ENCODE measurements at regions not wholly inside any gene's neighbourhood (a gene's known extent, or its start where the extent isn't known, plus 50 kb on each side); places are given as distances from the start of the nearest gene placed in this dataset.

DNA sequence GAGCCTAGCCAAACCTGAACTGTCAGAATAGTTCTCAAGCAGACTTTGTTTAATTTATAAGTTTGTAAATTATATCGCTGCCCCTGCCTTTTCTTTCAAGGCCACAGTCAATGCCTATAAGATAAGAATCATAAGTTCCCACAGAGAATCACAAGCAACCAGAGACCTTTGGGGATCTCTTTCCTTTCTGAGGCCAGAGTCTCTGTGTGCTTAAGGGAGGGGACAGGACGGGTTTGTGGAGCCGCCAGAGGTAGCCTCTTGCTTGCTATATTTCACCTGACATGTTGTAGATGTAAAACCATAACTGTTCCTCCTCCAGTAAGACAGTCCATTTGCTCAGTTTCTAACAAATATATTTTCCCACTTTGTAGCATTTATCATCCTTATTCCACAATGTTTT, 458.8 kb downstream of the RFC3 start:
- no peak for TF ChIP-seq POLR2AphosphoS5 (IDR thresholded peaks at IDR 0.05; ENCODE audit: low read depth)
- H3K27ac ChIP-seq (replicated peaks), result no peak overlapping the region
- no peak for DNase-seq (ENCODE audit: low read depth in 1 of 2, low spot score in 1 of 2)
- H3K4me3 ChIP-seq (replicated peaks; ENCODE audit: insufficient read depth, low read length), result no peak overlapping the region
- H3K27me3 ChIP-seq (ENCODE audit: insufficient read depth, poor library complexity, severe bottlenecking), result peaks cover 3% of the 10 kb centered on the region

GRCh38 chr13:34277936-34278335, 460.0 kb downstream of the RFC3 start:
- H3K27ac ChIP-seq (replicated peaks), result no peak overlapping the region
- no peaks in the 10 kb centered on the region for H3K27me3 ChIP-seq (ENCODE audit: insufficient read depth, poor library complexity, severe bottlenecking)
- DNase-seq (ENCODE audit: low read depth in 1 of 2, low spot score in 1 of 2), result no peak
- TF ChIP-seq SPI1 (IDR thresholded peaks at IDR 0.05; ENCODE audit: borderline replicate concordance, low read depth), result no peak
- TF ChIP-seq REST (IDR thresholded peaks at IDR 0.05; ENCODE audit: insufficient replicate concordance, low read depth), result no peak
- no peak for TF ChIP-seq GABPA (IDR thresholded peaks at IDR 0.05; ENCODE audit: low read depth)
- no peak for TF ChIP-seq CTCF (IDR thresholded peaks at IDR 0.05; ENCODE audit: insufficient read depth, low read length)
- no peak for TF ChIP-seq POLR2AphosphoS5 (IDR thresholded peaks at IDR 0.05; ENCODE audit: low read depth)
- H3K4me3 ChIP-seq (replicated peaks; ENCODE audit: insufficient read depth, low read length), result no peak overlapping the region

GRCh38 chr13:34278780-34279179, 460.8 kb downstream of the RFC3 start:
- no peaks in the 10 kb centered on the region for H3K27me3 ChIP-seq (ENCODE audit: insufficient read depth, poor library complexity, severe bottlenecking)
- no peak for DNase-seq (ENCODE audit: low read depth in 1 of 2, low spot score in 1 of 2)
- TF ChIP-seq GABPA (IDR thresholded peaks at IDR 0.05; ENCODE audit: low read depth), result no peak
- TF ChIP-seq CTCF (IDR thresholded peaks at IDR 0.05; ENCODE audit: insufficient read depth, low read length), result no peak
- no peak for TF ChIP-seq REST (IDR thresholded peaks at IDR 0.05; ENCODE audit: insufficient replicate concordance, low read depth)
- no peak for TF ChIP-seq POLR2AphosphoS5 (IDR thresholded peaks at IDR 0.05; ENCODE audit: low read depth)
- no peak for TF ChIP-seq SPI1 (IDR thresholded peaks at IDR 0.05; ENCODE audit: borderline replicate concordance, low read depth)
- no peak overlapping the region for H3K4me3 ChIP-seq (replicated peaks; ENCODE audit: insufficient read depth, low read length)
- no peak overlapping the region for H3K27ac ChIP-seq (replicated peaks)

- Histone ChIP-seq H3K27me3 (ENCODE audit: insufficient read depth, poor library complexity, severe bottlenecking) (no peaks in the 10 kb centered on the region), H3K4me3 (replicated peaks; ENCODE audit: insufficient read depth, low read length) (no peak overlapping the region), H3K27ac (replicated peaks) (no peak overlapping the region)
- TF ChIP-seq REST (IDR thresholded peaks at IDR 0.05; ENCODE audit: insufficient replicate concordance, low read depth) (no peak), SPI1 (IDR thresholded peaks at IDR 0.05; ENCODE audit: borderline replicate concordance, low read depth) (no peak), GABPA (IDR thresholded peaks at IDR 0.05; ENCODE audit: low read depth) (no peak), POLR2AphosphoS5 (IDR thresholded peaks at IDR 0.05; ENCODE audit: low read depth) (no peak), CTCF (IDR thresholded peaks at IDR 0.05; ENCODE audit: insufficient read depth, low read length) (no peak)
- DNase-seq (ENCODE audit: low read depth in 1 of 2, low spot score in 1 of 2), result no peak
Measured at GRCh38 chr13:34290661-34291060, 472.7 kb downstream of the RFC3 start.

All from HL-60 (cell line).